GM10266 (cell line): ENCODE measurements at regions not wholly inside any gene's neighbourhood (a gene's known extent, or its start where the extent isn't known, plus 50 kb on each side); places are given as distances from the start of the nearest gene placed in this dataset.

Experiments used
- DNase-seq: peaks from one replicate; pipeline ENCODE4 v3.0.0; 2012; ENCODE audit errors: extremely low spot score
- TF ChIP-seq, protein P1 (sequence below): IDR thresholded peaks from 2 replicates; pipeline ENCODE4 v1.5.1; 2012; ENCODE audit warnings: mild to moderate bottlenecking, low read depth; ENCODE audit not compliant: control insufficient read depth, insufficient read depth; ENCODE audit errors: missing control alignments

GRCh38 chr6:170211404-170212025 lies 79.4 kb downstream of the DLL1 start:
- TF ChIP-seq, protein P1, sequence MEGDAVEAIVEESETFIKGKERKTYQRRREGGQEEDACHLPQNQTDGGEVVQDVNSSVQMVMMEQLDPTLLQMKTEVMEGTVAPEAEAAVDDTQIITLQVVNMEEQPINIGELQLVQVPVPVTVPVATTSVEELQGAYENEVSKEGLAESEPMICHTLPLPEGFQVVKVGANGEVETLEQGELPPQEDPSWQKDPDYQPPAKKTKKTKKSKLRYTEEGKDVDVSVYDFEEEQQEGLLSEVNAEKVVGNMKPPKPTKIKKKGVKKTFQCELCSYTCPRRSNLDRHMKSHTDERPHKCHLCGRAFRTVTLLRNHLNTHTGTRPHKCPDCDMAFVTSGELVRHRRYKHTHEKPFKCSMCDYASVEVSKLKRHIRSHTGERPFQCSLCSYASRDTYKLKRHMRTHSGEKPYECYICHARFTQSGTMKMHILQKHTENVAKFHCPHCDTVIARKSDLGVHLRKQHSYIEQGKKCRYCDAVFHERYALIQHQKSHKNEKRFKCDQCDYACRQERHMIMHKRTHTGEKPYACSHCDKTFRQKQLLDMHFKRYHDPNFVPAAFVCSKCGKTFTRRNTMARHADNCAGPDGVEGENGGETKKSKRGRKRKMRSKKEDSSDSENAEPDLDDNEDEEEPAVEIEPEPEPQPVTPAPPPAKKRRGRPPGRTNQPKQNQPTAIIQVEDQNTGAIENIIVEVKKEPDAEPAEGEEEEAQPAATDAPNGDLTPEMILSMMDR = no peak
- no peak for DNase-seq

DNA sequence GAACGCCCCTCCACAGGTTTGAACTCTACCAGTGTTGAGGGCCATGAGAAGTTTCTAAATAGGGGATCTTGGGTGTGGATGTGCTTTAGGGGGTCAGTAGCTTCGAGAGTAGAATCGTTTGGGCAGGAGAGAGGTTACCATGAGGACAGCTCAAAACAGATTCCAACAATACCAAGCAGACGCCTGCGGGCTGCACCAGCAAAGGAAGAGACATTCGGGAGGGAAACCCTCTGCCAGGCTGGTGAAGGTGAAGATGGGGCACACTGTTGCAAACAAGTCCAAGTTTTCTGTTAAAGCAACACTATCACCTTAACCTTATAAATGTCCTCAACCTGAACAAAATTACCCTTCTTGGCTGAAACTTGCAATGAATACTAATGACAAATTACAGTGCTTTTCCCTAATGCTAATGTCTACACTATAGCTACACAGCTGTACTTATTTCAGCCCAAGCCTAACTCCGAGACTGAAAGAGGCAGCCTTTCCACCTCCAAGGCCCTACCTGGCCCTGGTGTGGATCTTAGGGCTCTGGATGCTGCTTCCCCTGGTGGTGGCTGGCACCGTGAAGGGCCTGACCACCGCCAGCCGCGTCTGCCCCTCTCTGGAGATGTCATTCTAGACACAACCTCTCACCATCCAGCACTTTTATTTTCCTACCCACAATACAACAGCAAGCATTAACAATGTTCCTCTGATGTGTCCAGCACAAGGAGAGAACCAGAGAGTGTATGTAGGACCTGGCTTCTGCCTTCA lies 80.1 kb downstream of the DLL1 start:
- TF ChIP-seq, protein P1 = no peak
- no peak for DNase-seq

DNA sequence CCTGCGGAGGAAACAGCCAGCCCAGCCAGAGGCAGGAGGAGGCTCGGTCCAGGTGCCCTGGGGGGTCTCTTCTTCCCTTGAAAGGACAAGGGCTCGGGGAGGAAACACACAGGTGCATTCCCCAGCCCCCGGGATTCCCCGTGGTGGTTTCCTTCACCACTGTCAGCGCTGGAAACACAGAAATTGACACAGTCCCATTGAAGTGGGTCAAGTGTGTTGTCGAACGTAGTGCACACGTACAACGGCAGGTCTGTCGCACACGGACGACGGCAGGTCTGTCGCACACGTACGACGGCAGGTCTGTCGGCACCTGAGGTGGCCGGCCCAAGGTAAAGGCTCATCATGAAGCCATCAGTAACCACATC lies 80.9 kb downstream of the DLL1 start:
- DNase-seq = no peak
- TF ChIP-seq, protein P1 = no peak

DNA sequence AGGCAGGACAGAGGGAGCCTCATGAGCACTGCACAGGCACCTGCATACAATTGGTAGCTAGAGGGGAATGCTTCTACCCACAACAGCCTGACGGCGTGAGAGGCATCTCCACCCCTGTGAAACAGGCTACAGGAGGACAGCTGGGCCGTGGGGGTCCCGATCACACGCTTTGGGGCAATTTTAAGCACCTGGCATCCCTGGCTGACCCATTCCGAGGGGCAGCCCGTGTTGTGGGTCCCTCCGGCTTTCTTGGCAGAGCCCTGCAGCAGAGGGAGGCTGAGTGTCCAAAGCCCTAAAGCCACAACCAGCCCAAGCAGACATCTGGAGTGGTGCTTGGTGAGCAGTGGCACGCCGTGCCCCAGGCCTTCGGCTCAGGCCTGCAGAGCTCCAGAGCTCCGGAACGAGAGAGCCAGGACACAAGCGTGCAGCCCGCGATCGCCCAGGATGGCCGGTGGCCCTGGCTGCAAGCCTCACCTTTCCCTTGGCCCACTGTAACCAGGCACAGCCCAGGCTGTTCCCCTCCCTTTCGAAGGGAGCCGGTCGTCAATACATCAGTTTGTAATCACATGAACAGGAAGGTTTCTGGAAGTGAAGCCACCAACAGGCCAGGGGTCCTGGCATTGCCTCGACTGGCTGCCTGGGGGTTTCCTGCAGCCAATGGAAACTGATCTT lies 81.4 kb downstream of the DLL1 start:
- TF ChIP-seq, protein P1 = no peak
- DNase-seq = no peak

- TF ChIP-seq, protein P1 = no peak
- no peak for DNase-seq
Measured at GRCh38 chr6:170208651-170209353, 82.1 kb downstream of the DLL1 start.

- TF ChIP-seq, protein P1 = no peak
- DNase-seq = no peak
Measured at GRCh38 chr6:170208182-170208601, 82.7 kb downstream of the DLL1 start.
